ENCODE measurements at regions not wholly inside any gene's neighbourhood (a gene's known extent, or its start where the extent isn't known, plus 50 kb on each side); places are given as distances from the start of the nearest gene placed in this dataset.
"Not testable (repeated sequence)": the region's sequence is repeated elsewhere in the genome, so short reads cannot be mapped to it uniquely, and the experiment has no call there.

GRCh38 chr18:59057969-59058368 lies 81.7 kb upstream of the SEC11C start:
- no peak for DNase-seq (ENCODE audit: low read depth, low spot score)

- no peak for DNase-seq (ENCODE audit: low read depth, low spot score)
Observed at GRCh38 chr18:59059140-59059539, 80.5 kb upstream of the SEC11C start.

GRCh38 chr18:59060551-59060950 lies 79.1 kb upstream of the SEC11C start:
- no peak for DNase-seq (ENCODE audit: low read depth, low spot score)

- no peak for DNase-seq (ENCODE audit: low read depth, low spot score)
Observed at GRCh38 chr18:59061914-59062642, 77.6 kb upstream of the SEC11C start.

- DNase-seq (ENCODE audit: low read depth, low spot score), result no peak
Observed at GRCh38 chr18:59062643-59063006, 77.1 kb upstream of the SEC11C start.

GRCh38 chr18:59063300-59063906 lies 76.3 kb upstream of the SEC11C start:
- DNase-seq (ENCODE audit: low read depth, low spot score), result no peak

GRCh38 chr18:59063912-59064311 lies 75.8 kb upstream of the SEC11C start:
- DNase-seq (ENCODE audit: low read depth, low spot score), result no peak

GRCh38 chr18:59065684-59066083 lies 74.0 kb upstream of the SEC11C start:
- DNase-seq (ENCODE audit: low read depth, low spot score), result no peak

- DNase-seq (ENCODE audit: low read depth, low spot score), result no peak
Observed at GRCh38 chr18:59067873-59068272, 71.8 kb upstream of the SEC11C start.

GRCh38 chr18:59068276-59069071 lies 71.2 kb upstream of the SEC11C start:
- no peak for DNase-seq (ENCODE audit: low read depth, low spot score)

- DNase-seq (ENCODE audit: low read depth, low spot score), result peak; percentile 63
Observed at GRCh38 chr18:59070181-59070912, 69.3 kb upstream of the SEC11C start.

- no peak for DNase-seq (ENCODE audit: low read depth, low spot score)
Observed at GRCh38 chr18:59072727-59073421, 66.8 kb upstream of the SEC11C start.

- no peak for DNase-seq (ENCODE audit: low read depth, low spot score)
Observed at GRCh38 chr18:59075923-59076322, 63.8 kb upstream of the SEC11C start.

- no peak for DNase-seq (ENCODE audit: low read depth, low spot score)
Observed at GRCh38 chr18:59079264-59079663, 60.4 kb upstream of the SEC11C start.

GRCh38 chr18:59079687-59080501 lies 59.8 kb upstream of the SEC11C start:
- not testable (repeated sequence) for DNase-seq (ENCODE audit: low read depth, low spot score)

GRCh38 chr18:59083136-59083818 lies 56.4 kb upstream of the SEC11C start:
- DNase-seq (ENCODE audit: low read depth, low spot score), result no peak

GRCh38 chr18:59085126-59085794 lies 54.4 kb upstream of the SEC11C start:
- DNase-seq (ENCODE audit: low read depth, low spot score), result no peak

- no peak for DNase-seq (ENCODE audit: low read depth, low spot score)
Observed at GRCh38 chr18:59085797-59086196, 53.9 kb upstream of the SEC11C start.

- no peak for DNase-seq (ENCODE audit: low read depth, low spot score)
Observed at GRCh38 chr18:59086522-59086921, 53.2 kb upstream of the SEC11C start.
